ENCODE measurements at regions not wholly inside any gene's neighbourhood (a gene's known extent, or its start where the extent isn't known, plus 50 kb on each side); places are given as distances from the start of the nearest gene placed in this dataset.
"Not testable (repeated sequence)": the region's sequence is repeated elsewhere in the genome, so short reads cannot be mapped to it uniquely, and the experiment has no call there.

DNA sequence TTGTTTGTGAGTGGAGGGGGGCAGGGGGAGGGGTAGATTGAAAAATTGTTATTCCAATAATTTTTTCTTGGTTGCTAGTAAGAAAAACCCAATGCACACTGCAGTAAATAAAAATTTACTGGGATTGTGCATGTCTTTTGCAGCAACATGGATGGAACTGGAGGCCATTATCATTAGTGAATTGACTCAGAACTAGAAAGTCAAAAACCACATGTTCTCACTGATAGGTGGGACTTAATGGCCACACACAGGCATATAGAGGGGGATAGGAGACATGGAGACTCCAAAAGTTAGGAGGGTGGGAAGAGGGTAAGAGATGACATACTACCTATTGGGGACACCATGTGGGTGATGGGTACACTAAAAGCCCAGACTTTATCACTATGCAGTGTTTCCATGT lies 67.2 kb downstream of the BUB3 start:
- POLR2A ChIA-PET, result no interaction called here
- CTCF ChIA-PET, result no interaction called here

DNA sequence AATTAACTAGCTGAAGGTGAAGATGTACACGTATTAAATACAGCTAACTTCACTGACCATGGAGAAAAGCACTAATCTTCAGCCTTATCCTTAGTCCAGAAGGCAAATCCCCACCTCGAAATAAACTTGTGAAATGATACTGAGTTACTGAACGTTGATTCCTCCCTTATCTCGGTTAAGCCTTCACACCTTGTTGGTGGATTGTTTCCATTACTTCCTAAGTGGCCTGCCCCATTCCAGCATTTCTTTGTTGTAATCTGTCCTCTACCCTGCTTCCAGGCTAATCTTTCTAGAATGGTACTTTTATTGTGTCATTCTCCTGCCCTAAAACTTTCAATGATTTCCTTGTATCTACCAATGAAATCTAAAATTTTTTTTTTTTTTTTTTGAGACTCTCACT lies 68.6 kb downstream of the BUB3 start:
- CTCF ChIA-PET, result no interaction called here
- POLR2A ChIA-PET, result no interaction called here

DNA sequence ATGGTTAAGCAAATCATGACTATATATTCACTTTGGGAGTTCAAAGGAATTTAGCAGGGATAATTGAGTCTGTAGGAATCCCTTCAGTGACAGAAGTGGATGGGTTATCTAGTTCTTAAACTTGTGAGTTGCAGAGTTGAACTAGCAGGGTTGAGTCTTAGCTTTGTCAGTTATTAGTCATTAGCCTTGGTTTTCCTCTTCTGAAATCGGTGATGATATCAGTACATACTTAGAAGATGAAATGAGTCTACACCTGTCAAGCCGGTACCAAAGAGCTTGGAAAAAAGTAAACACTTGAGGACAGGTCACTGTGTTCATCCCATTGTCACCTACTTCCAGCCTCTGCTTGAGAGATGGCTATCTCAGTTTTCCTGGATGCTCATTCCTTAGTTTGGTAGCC lies 73.5 kb downstream of the BUB3 start:
- ChIA-PET CTCF (no interaction called here), POLR2A (no interaction called here)

DNA sequence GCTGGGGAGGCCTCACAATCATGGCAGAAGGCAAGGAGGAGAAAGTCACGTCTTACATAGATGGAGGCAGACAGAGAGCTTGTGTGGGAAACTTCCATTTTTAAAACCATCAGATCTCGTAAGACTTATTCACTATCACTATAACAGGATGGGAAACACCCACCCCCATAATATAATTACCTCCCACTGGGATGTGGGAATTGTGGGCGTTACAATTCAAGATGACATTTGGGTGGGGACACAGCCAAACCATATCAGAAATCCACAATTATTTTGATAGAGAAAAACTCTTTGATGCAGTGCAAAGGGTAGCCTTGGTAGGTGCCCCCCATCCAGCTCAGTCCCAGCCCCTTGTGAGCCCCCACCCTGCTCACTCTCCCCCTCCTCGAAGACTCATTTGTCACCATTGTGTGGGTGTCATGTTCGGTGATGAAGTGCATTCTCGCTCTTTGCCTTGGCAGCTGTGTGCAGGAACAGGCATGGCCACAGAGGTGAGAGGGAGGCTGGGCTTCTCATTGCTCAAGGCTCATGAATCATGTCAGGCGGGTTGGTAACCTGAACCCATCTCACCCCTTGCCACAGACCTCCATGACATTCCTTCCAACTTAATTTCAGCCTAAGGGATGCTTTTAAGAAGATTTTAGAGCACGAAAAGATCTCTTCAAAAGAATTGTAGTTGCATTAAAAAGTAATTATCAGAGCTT lies 75.9 kb downstream of the BUB3 start:
- ChIA-PET POLR2A (no interaction called here), CTCF (no interaction called here)

GRCh38 chr10:123232879-123233278 lies 78.7 kb downstream of the BUB3 start:
- CTCF ChIA-PET, POLR2A ChIA-PET: not testable (repeated sequence)

GRCh38 chr10:123235014-123235413 lies 80.8 kb downstream of the BUB3 start:
- CTCF ChIA-PET, result interaction anchor here (0.7 kb wide), 1 partner anchor 256 kb away, joined by 4 read pairs; no protein-coding TSS in a partner anchor
- POLR2A ChIA-PET, result not testable (repeated sequence)

- POLR2A ChIA-PET, result no interaction called here
Observed at GRCh38 chr10:123236126-123236525, 81.9 kb downstream of the BUB3 start.

DNA sequence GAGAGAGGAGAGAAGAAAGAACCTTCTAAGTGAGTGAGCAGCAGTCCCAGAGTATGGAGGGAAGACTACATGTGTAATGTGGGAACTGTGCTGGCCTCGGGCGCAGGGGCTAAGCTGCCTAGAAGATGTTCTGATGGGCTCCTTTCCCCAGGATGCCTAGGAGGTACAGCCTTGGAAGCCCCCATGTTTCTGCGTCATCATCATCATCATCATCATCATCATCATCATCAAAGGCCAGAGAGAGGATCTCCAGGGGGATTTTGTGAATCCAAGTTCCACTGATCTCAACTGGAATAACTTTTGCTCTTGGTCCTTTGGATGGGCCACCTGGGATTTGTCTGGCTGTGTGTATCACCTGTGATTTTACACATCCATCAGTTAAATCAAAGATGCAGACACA lies 86.0 kb downstream of the BUB3 start:
- CTCF ChIA-PET, result no interaction called here
- POLR2A ChIA-PET, result no interaction called here

More at GRCh38 chr10:123236126-123236525, 81.9 kb downstream of the BUB3 start:
- CTCF ChIA-PET, result no interaction called here

DNA sequence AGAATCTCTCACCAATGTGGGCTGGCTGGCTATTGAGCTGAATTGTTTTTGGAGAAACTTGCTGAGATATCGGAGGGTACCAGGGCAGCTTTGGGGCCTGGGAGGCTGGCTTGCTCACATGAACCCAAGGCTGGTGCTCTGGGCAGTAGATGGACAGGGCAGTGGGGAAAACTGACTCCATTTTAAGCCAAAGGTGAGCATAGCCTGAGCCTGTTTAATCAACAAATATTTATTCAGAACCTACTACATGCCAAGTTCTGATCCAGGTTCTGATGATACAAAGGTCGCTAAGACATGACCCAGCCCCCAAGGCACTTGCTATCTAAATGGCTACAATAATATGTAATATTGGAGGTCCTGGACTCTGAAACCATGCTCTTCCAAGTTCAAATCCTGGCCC lies 86.6 kb downstream of the BUB3 start:
- ChIA-PET POLR2A (interaction anchor here (0.8 kb wide), 1 partner anchor 87 kb away, joined by 3 read pairs; the partner anchor contains the start of gene BUB3), CTCF (no interaction called here)

DNA sequence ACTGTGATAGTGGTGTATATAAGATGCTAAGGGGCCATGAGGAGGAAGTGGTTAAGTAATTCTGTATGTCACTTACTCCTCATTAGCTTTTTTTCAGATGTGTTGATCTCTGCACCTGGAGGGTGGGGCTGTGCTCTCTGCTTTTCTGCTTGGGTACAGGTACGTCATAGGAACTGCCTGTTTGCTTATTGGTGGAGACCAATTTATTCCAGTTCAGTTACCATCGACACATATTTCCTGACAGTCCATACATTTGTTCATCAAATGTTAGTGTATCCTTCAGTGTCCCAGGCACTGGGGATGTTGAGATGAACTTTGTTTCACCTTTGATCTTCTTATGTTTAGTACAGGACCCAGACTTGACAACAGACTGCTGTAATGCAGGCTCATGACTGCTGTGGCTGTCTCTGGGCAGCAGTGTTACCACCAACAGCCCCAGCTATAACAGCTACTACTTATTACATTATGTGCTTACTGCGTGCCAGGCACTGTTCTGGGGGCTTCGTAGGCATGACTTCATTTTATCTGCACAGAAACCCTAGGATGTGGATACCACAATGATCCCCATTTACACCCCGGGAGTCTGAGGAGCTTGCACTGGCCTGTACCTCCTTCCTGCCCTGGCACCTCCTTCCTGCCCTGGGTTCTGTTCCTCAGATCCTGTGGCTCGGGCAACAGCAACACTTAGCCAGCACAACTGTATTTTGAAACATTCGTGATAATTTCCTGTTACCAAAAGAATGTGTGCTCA lies 87.4 kb downstream of the BUB3 start:
- ChIA-PET CTCF (interaction anchor here (1.3 kb wide), 1 partner anchor 29 kb away, joined by 3 read pairs; no protein-coding TSS in a partner anchor), POLR2A (interaction anchor here (0.8 kb wide), 1 partner anchor 88 kb away, joined by 3 read pairs; the partner anchor contains the start of gene BUB3)

DNA sequence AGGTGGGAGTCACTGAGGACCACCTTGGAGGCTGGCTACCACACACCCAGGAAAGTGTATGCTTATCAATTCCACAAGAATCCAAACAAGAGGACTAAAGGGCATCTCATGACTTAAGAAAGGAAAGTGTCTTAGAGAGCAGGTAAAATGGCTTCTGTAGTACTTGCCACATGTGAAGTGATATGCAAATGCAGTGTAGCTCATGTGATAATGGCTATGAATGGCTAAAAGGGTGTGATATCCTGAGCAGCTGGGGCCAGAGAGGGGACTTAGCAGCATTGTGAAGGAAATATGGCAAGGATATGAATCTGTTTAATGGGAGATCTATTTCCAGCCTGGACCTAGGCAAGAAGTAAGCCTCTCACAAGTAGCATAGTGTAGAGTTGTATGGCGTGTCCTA lies 90.5 kb downstream of the BUB3 start:
- POLR2A ChIA-PET, result no interaction called here
- CTCF ChIA-PET, result no interaction called here

DNA sequence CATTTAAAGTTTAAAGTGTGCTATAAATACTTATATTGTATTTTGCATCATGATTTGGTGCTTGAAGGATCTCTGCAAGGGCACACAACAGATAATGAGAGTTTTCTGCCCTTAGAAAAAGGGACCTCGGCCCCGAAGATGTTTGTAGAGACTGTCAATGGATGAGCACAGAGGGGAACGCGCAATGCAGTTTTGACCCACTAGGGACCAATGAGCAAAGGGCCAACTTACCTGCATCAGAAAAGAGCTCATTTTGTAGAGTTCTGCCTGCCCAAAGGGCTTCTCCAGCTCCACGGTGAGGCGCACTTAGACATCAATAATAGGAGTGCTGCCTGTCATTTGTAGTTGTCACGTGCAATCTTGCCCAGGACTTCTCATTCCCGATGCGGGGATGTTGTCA lies 91.1 kb downstream of the BUB3 start:
- ChIA-PET CTCF (no interaction called here), POLR2A (no interaction called here)

DNA sequence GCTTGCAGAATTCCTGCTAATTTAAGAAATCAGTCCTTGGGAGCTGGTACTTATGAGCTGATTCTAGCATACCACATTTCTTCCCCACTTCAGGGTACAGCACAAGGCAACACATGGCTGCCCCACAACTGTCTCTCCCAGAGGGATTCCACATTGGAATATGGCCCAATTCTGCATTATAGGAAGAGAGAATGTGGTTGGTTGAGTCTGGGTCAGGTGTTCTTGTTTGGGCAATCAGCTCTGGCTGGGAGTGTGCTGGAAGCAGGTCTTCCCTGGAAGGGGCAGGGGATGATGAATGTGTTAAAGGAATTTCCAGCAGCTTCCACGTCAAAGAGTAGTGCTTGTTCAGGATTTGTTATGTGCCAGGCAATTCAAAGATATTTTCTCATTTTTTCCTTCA lies 95.7 kb downstream of the BUB3 start:
- ChIA-PET POLR2A (no interaction called here), CTCF (no interaction called here)

DNA sequence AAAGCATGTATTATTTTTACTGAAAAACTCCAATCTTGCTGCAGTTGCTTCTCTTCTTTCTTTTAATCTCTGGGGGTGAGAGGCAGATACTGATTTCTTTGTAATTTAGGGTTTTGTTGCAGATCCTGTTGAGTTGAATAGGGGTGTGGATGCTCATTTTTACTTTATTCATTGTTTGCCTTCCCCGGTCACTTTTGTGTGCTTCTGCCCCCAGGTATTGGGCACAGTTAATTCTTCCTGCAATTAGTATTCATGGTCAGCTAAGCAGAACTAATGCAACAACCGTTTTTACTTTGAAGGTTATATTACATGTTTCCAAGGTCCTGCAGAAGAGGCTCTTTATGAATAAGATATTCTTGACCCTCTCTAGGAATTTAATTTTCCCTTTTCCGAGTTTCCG lies 96.4 kb downstream of the BUB3 start:
- POLR2A ChIA-PET, result no interaction called here
- CTCF ChIA-PET, result no interaction called here

- ChIA-PET POLR2A (no interaction called here), CTCF (no interaction called here)
Observed at GRCh38 chr10:123252779-123253178, 98.6 kb downstream of the BUB3 start.

DNA sequence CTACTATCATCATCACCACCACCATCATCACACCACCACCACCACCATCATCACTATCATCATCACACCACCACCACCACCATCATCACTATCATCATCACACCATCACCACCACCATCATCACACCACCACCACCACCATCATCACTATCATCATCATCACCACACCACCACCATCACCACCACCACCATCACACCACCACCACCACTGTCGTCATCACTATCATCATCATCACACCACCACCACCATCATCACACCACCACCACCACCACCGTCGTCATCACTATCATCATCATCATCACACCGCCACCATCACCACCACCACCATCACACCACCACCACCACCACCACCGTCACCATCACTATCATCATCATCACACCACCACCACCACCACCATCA lies 100.1 kb downstream of the BUB3 start:
- CTCF ChIA-PET, POLR2A ChIA-PET: not testable (repeated sequence)

GRCh38 chr10:123257904-123258456 lies 103.8 kb downstream of the BUB3 start:
- ChIA-PET CTCF (no interaction called here), POLR2A (no interaction called here)

GRCh38 chr10:123259081-123259480 lies 104.9 kb downstream of the BUB3 start:
- ChIA-PET CTCF (no interaction called here), POLR2A (no interaction called here)

GRCh38 chr10:123259791-123260190 lies 105.6 kb downstream of the BUB3 start:
- POLR2A ChIA-PET, result no interaction called here
- CTCF ChIA-PET, result no interaction called here

DNA sequence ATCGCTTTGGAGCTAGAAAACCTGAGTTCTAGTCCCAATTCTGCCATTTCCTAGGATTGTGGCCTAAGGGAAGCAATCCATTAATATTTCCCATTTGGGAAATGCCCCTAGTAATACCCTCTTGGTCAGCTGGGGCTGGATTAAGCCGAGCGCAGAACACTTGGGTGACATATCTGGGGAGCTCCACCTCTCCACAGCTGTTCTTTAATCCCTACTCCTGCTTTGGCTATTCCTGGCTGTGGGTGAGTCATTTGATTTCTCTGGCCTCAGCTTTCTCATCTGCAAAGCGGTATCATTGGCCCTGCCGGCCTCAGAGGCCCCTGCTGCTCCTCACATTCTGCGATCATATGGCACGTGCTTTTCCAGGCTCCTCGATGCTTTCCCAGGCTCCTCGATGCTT lies 108.3 kb downstream of the BUB3 start:
- ChIA-PET CTCF (no interaction called here), POLR2A (no interaction called here)

DNA sequence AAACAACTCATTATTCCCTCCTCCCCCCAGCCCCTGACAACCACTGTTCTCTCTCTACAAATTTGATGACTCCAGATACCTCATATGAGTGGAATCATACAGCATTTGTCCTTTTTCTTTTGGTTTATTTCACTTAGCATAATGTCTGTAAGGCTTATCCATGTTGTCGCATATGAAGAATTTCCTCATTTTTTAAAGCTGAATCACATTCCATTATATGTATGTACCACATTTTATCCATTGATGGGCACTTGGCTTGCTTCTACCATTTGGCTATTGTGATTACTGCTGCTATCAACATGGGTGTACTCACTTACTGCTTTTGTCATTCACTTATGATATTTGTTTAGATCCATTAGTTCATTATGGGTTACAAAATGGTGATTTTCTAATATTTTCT lies 112.8 kb downstream of the BUB3 start:
- CTCF ChIA-PET, result no interaction called here
- POLR2A ChIA-PET, result no interaction called here
